Keratinocyte (primary cell): ENCODE measurements at regions not wholly inside any gene's neighbourhood (a gene's known extent, or its start where the extent isn't known, plus 50 kb on each side); places are given as distances from the start of the nearest gene placed in this dataset.

Source experiments
- CTCF ChIP-seq, 3 experiments: IDR thresholded peaks in 1 of 3; conservative IDR thresholded peaks in 1 of 3; optimal IDR thresholded peaks in 1 of 3; 2 replicates in 2 of 3; 3 replicates in 1 of 3; pipeline versions ENCODE3 to v1.5.1; 2011; ENCODE audit warnings: low read length in 3 of 3, mild to moderate bottlenecking in 3 of 3, moderate library complexity in 2 of 3, control low read depth in 1 of 3, inconsistent platforms in 1 of 3; ENCODE audit not compliant: insufficient read depth in 2 of 3; ENCODE audit errors: extremely low read depth in 1 of 3
- EZH2 ChIP-seq: IDR thresholded peaks from one replicate; pipeline ENCODE4 v1.6.1; 2012; ENCODE audit warnings: inconsistent platforms, mild to moderate bottlenecking, low read length, moderate library complexity

GRCh38 chr6:62775427-62776022 lies 435.7 kb upstream of the FKBP1C start:
- TF ChIP-seq CTCF (optimal IDR thresholded peaks at IDR 0.05 in 1 of 3, IDR thresholded peaks at IDR 0.05 in 1 of 3, conservative IDR thresholded peaks at IDR 0.05 in 1 of 3; ENCODE audit: extremely low read depth in 1 of 3, insufficient read depth in 2 of 3, low read length in 3 of 3) (peak in 1 of 3 experiments; percentile 31), EZH2 (no peak)
